ENCODE measurements at regions not wholly inside any gene's neighbourhood (a gene's known extent, or its start where the extent isn't known, plus 50 kb on each side); places are given as distances from the start of the nearest gene placed in this dataset.

- TF ChIP-seq CTCF (optimal IDR thresholded peaks at IDR 0.05 in 1 of 3, IDR thresholded peaks at IDR 0.05 in 1 of 3, conservative IDR thresholded peaks at IDR 0.05 in 1 of 3; ENCODE audit: extremely low read depth in 1 of 3, insufficient read depth in 2 of 3, low read length in 3 of 3): no peak
- no peak for TF ChIP-seq EZH2 (IDR thresholded peaks at IDR 0.05; ENCODE audit: low read length)
Measured at GRCh38 chr14:59117754-59118528, 70.5 kb upstream of the DAAM1 start.

All from keratinocyte (primary cell).